ENCODE measurements at regions not wholly inside any gene's neighbourhood (a gene's known extent, or its start where the extent isn't known, plus 50 kb on each side); places are given as distances from the start of the nearest gene placed in this dataset.

DNA sequence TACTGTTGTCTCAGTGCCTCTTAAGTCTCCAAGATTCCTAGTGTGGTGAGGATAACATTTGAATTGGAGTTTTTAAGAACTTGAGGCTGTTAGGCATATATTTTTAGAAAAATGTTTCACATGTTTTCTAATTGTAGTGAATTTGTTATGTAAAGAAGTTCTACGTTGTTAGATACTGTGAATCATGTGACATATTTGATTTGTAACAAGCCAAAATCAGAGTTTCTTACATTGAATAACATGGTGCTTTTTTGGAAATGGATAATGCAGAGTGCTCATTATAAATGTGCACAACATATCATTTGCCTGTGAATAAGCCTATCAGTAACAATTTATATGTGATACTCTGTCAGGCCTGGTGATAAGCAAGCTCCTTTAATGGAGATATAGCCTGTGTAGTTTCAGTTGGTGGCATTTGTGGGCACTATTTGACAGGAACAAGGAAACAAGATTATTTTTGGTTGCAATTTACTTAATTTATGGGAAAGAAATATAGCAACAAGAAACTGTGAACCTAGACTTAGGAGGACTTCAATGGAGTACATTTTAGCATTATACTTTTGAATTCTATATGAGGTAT lies 328.8 kb downstream of the ARPP21 start:
- TF ChIP-seq, protein P1, sequence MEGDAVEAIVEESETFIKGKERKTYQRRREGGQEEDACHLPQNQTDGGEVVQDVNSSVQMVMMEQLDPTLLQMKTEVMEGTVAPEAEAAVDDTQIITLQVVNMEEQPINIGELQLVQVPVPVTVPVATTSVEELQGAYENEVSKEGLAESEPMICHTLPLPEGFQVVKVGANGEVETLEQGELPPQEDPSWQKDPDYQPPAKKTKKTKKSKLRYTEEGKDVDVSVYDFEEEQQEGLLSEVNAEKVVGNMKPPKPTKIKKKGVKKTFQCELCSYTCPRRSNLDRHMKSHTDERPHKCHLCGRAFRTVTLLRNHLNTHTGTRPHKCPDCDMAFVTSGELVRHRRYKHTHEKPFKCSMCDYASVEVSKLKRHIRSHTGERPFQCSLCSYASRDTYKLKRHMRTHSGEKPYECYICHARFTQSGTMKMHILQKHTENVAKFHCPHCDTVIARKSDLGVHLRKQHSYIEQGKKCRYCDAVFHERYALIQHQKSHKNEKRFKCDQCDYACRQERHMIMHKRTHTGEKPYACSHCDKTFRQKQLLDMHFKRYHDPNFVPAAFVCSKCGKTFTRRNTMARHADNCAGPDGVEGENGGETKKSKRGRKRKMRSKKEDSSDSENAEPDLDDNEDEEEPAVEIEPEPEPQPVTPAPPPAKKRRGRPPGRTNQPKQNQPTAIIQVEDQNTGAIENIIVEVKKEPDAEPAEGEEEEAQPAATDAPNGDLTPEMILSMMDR (IDR thresholded peaks at IDR 0.05), result no peak
- TF ChIP-seq POLR2A (IDR thresholded peaks at IDR 0.05), result no peak
